Cardiac fibroblast (primary cell): ENCODE measurements at regions not wholly inside any gene's neighbourhood (a gene's known extent, or its start where the extent isn't known, plus 50 kb on each side); places are given as distances from the start of the nearest gene placed in this dataset.

ENCODE experiments used
- DNase-seq, 2 donors: peaks; one replicate each; pipeline versions ENCODE4 v3.0.0 to v3.0.0-alpha.2; 2010; ENCODE audit warnings: low read depth in 2 of 2
- H3K4me3 ChIP-seq, 2 donors: replicated peaks in 1 of 2; 1 replicate in 1 of 2; 2 replicates in 1 of 2; pipeline ENCODE4 v1.5.1; 2011; ENCODE audit warnings: low read depth in 2 of 2, low read length in 2 of 2, mild to moderate bottlenecking in 2 of 2, moderate library complexity in 1 of 2
- TF ChIP-seq, protein P1 (sequence below): IDR thresholded peaks from one replicate; pipeline ENCODE4 v1.5.1; 2011; ENCODE audit warnings: low read depth, mild to moderate bottlenecking, low read length, inconsistent platforms

DNA sequence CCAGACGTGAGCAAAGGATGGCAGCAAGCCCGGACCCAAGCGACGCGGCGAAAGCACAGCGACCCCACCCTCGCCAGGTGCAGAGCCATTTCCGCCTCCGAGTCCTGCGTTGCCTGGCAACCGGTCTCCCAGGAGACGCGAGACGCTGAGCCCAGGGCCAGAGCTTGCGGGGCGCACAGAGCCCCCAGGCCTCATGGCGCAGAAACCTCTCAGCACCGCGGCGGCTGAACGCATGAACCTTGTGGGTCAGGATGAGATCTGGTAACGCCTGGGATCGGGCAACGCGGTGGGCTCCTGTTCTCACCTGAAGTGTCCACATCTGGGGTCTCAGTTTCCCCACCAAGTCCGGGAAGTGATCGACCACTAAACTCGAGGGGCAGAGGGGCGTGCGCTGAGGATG is 77.7 kb downstream of the ANKRD60 start:
- H3K4me3 ChIP-seq, result no peak overlapping the region
- no peak for DNase-seq
- TF ChIP-seq, protein P1, sequence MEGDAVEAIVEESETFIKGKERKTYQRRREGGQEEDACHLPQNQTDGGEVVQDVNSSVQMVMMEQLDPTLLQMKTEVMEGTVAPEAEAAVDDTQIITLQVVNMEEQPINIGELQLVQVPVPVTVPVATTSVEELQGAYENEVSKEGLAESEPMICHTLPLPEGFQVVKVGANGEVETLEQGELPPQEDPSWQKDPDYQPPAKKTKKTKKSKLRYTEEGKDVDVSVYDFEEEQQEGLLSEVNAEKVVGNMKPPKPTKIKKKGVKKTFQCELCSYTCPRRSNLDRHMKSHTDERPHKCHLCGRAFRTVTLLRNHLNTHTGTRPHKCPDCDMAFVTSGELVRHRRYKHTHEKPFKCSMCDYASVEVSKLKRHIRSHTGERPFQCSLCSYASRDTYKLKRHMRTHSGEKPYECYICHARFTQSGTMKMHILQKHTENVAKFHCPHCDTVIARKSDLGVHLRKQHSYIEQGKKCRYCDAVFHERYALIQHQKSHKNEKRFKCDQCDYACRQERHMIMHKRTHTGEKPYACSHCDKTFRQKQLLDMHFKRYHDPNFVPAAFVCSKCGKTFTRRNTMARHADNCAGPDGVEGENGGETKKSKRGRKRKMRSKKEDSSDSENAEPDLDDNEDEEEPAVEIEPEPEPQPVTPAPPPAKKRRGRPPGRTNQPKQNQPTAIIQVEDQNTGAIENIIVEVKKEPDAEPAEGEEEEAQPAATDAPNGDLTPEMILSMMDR, result no peak

DNA sequence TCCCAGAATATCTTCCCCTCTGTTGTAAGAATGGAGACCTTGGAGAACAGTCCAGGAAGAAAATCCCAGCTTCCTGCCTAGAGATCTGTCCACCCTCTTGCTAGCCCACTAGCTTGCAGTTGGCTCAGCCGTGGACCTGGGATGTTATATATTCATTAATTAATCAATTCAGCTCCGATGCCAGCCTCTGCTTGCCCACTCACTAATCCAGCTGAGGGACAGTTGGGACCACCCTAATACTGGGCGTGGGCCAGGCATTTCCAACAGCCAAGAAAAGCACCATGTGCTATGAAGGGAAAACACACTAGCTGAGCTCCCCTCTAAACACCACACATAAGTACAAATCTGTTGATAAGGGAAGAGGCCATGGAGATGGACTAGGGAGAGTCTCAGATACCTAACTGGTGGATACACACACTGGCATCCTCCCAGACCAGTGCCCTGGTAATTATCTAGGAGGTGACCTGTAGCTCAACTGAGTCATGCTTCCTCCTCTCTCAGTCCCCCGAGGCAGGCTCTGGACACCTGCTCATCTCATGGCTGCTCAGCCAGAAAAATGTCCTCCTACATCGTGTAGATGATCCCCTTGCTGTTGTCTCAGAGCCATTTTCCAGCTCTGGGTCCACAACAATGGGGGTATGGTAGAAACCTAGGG is 78.9 kb downstream of the ANKRD60 start:
- H3K4me3 ChIP-seq, result no peak overlapping the region
- TF ChIP-seq, protein P1, result no peak
- no peak for DNase-seq

DNA sequence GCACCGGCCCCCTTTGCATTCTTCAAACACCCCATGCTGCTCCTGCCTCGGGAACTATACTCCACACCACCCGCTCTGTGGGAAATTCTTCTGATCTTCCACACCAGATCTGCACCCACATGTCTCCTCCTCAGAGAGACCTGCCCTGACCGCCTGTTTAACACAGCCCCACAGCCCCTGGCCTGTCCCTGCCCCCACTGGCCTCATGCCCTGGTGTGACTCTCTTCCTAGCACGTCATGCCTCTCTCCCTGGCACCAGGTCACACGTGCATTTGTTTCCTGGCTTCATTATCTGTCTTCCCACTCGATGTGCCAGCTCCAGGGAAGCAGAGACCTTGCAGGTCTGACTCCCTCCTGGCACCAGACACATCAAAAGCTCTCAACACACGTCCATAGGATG is 79.6 kb downstream of the ANKRD60 start:
- no peak for DNase-seq
- TF ChIP-seq, protein P1, result no peak
- H3K4me3 ChIP-seq, result no peak overlapping the region

DNA sequence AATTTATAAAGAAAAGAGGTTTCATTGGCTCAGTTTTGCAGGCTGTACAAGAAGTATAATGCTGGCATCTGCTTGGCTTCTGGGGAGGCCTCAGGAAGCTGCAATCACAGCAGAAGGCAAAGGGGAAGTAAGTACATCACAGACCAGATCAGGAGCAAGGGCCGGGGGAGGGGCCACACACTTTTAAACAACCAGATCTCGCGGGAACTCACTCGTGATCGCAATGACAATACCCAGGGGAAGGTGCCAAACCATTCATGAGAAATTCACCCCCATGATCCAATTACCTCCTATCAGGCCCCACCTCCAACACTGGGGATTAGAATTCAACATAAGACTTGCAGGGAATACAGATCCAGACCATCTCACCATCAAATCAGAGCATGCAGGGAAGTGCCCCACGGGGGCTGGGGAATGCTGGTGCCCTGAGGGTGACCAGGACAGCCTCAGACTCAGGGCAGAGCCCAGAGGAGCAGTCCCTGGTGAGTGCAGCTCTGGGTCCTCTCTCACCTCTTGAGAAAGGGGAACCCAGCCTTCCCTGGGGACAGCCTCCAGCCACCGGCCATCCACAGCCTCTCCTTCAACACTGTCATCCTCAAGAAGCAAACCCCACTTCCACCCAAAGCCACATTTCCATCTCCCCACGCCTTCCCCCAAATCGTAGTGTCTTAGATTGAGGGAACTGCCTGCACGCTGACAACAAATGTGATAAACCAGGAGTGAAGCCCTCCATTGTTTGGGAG is 80.7 kb downstream of the ANKRD60 start:
- no peak for DNase-seq
- TF ChIP-seq, protein P1, result no peak
- H3K4me3 ChIP-seq, result no peak overlapping the region

DNA sequence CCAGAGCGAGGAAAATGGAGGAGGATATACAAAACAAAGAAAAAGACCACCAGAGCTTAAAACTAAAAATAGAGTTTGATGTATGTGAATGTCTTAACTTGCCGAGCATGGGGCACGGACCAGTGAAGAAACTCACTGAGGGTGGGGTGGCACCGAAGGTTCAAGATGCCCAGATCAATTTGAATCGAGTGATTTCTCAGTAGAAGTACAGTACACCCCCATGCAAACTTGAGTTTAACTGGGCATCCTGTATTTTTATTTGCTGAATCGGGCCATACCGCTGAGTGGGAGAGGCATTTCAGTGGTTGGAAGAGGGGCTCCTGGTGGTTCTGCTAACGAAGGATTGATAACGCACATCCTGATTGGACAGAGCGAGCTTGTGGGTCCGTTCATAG is 81.7 kb downstream of the ANKRD60 start:
- no peak for DNase-seq
- TF ChIP-seq, protein P1, result no peak
- H3K4me3 ChIP-seq, result no peak overlapping the region

DNA sequence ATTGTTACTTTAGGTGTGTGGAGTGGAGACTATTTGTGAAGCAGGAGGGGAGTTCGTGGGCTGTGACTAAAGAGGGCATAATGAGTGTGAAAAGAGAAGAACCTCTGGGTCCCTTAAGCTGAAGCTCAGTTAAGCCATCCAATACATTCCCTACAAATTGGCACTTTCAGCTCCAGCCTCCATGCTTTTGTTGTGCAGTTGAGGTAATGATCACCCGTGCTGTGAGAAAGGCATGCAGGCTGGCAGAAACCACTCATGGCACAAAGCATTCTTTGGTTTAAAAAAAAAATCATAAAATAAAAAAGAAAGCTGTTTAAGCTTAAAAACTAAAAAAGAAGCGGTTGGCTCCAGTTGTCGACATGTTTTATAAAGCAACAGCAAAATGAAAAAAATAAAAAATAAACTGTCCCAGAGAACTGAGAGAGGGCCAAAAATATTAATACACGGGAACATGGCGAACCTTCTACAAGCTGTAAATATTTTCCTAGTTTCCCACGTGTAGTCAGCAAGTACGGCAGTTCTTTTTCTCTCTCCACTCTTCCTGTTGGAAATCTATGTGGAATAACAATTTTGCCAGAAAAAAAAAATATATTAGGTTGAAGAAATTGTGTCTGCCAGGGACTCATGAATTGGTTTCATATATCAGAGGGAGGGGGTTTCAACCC is 82.2 kb downstream of the ANKRD60 start:
- DNase-seq, result no peak
- TF ChIP-seq, protein P1, result no peak
- H3K4me3 ChIP-seq, result no peak overlapping the region
